Hematopoietic multipotent progenitor cell treated with erythropoietin and hydrocortisone succinate and interleukin-3 and kit ligand, for 6 days (in vitro differentiated cells): ENCODE measurements at regions not wholly inside any gene's neighbourhood (a gene's known extent, or its start where the extent isn't known, plus 50 kb on each side); places are given as distances from the start of the nearest gene placed in this dataset.
"Not testable (repeated sequence)": the region's sequence is repeated elsewhere in the genome, so short reads cannot be mapped to it uniquely, and the experiment has no call there.

Experiments
- DNase-seq: peaks from one replicate; pipeline ENCODE4 v3.0.0-alpha.2; 2015

DNA sequence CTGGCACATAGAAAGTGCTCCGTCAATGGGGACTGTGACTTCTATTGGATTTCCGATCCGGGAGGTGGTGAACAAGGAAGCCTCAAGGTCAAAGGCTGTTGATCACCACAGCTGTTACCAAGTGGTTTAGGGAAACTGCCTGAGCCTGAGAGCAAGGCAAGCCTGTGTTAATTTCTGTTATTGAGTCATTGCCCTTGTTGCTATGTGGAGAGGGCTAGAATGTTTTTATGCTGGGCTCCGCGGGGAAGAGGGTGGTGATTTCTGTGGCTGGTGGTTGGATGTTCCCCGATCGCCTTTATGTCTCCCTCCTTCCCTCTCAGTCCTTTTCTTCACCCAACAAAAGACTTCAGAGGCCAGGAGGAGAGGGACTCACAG is 108.5 kb upstream of the ALX4 start:
- DNase-seq: no peak

DNA sequence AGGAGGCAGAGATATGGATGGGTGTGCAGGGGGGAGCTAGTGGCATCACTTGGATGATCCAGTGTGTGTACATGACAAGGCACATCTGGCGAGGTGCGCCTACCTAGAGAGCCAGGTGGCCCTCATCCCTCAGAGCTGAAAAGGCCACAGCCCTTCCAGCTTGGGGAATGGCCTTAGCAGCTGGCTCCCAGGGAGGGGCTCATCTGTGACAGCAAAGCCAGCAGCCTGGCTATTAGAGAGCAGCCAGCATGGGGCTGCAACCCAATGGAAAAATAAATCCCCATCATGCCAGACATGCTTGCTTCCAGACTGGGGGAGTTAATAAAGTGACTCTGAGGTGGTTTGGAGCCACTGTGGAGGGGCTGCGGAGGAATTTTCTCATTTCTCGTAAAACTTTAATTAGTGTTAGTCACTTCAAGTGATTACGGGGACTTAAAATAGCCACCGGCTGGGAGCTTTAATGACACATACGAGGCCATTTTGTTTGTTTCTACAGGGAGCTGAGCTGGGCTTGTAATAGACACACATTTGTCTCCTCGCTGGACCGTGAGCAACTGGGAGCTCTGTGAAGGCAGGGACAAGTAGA is 111.2 kb upstream of the ALX4 start:
- DNase-seq: no peak

DNA sequence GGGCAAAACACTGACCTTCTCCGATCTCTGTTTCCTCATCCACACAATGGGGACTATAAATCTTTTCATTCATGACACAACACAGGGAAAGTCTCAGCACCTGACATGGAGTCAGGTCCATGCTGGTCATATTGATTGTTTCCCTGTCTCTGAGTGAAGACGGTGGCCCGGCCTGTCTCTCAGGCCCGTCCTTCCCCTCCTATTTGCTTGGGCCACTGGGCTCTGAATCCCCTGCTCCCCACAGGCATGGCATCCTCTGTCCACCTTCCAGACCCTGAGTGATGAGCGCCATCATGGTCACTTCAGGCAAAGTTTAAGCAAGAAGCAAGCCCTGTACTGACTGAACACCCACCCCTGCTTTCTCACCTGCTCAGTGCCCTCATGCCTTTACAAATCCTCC is 113.3 kb upstream of the ALX4 start:
- DNase-seq: no peak

DNA sequence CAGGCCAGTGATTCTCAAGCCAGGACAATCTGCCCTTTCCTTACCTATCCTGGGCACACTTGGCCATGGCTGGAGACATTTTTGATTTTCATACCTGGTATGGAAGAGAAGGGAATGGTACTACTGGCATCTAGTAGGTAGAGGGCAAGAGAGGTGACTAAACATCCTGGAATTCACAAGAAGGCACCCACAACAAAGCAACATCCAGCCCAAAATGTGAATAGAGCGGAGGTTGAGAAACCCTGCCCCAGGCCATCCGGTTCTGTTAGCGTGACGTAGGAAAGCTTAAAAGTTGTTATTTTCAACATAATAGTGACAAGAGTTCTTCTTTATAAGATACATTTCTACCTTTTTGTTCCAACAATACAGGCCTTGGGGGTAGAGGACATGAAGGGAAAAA is 114.9 kb upstream of the ALX4 start:
- DNase-seq: no peak

DNA sequence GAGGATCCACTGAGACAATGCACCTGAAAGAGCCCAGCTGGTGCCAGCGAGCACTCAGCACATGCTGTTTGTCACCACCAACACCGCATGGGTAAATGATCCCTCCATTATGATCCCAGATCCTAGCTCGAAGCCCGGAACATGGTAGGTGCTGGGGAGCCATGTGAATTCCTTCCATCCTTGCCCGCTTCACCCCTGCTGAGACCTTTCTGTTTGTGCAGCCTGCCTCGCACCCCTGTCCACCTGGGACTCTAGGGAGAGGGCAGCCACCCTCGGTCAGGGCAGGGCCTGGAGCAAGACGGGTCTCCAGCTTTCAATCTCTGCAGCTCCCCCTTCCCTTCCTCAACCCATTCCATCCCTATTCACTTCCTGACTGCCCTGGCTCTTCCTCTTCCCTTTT is 116.2 kb upstream of the ALX4 start:
- DNase-seq: no peak

DNA sequence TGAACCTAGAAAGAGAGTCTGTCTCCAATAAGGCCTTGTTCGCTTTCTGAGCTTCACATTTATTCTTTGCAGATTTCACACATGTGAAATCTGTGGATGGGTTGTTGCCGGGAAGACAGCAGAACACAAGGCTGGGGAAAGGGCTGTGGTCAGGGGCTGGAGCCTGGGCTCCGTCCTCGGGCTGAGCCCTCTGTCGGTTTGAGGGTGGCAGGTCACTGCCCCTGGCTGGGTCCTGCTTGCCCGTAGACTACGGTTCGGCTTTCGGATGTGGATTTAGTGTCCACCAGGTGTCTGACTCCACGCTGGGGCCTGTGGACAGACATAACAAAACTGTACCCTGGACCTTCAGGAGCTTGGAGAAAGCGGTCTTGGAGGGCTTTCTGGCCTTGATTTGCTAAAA is 117.0 kb upstream of the ALX4 start:
- DNase-seq: no peak

DNA sequence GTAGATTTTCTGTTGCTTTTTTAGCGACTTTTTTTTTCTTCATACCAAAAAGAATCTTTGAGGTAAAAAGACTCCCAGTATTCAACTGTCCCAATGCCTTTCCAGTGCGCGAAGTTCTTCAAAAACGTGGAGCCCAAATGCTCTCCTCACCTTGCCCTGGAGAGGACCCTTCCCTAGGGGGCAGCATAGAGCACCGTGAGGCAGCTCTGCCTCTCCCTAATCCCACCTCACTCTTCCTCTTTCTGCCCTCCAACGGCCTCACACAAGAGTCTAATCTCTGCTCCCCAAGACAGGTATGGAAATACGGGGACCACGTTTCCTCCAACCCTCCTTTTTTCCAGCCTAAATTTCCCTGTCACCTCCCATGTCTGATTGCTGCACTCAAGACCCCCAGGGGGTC is 117.5 kb upstream of the ALX4 start:
- peak; percentile 55 for DNase-seq

DNA sequence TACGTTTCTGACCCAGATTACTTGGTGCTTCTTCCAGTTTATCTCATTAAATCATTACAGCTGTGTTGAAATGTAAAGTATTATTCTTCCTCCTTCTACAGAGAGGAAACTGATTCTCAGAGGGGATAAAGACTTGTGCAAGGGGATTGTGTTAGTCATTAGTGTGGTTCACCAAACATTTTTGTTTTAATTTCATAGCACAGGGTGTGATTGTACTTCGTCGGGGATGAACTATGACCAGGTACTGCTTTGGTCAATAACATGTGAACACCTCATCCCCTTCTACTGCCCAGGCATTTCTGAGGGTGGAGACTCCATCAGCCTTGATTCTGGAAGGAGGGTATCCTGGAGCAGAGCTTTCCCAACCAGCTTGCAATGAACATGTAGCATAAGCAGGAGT is 120.2 kb upstream of the ALX4 start:
- no peak for DNase-seq

DNA sequence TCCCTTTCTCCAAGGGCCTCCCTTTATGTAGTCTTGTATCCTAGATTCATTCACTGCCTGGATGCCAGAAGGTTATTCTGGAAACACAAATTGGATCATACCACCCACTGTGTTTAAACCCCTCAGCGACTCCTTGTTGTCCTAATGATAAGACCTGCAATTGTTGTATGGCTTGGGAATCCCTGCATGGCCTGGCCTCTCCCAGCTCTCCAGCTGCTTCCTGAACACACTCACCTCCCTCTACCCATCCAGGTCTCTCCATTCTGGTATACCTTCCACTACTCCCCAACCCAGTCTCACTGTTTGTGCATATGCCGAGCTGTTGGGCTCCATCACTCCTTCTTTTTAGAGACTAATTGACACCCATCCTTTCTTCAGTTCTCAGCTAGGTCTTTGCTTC is 124.3 kb upstream of the ALX4 start:
- no peak for DNase-seq

DNA sequence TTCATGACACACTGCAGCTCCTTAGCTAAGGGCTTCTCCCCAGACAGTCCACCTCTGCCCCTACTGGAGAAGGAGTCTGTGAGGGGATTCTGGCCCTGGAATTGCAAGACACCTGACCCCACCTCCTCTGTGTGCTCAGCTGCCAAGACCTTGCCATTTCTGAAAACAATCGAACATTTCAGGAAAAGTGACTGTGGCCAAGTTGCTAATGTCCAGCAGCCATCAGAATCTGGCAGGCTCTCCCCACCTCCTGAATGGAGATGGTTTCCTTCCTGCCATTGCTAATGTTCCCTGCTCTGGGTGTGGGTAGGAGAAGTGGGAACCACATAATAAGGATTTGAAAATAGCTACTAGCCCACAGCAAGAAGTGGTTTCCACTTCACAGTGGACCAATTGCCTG is 127.2 kb upstream of the ALX4 start:
- DNase-seq: no peak

DNA sequence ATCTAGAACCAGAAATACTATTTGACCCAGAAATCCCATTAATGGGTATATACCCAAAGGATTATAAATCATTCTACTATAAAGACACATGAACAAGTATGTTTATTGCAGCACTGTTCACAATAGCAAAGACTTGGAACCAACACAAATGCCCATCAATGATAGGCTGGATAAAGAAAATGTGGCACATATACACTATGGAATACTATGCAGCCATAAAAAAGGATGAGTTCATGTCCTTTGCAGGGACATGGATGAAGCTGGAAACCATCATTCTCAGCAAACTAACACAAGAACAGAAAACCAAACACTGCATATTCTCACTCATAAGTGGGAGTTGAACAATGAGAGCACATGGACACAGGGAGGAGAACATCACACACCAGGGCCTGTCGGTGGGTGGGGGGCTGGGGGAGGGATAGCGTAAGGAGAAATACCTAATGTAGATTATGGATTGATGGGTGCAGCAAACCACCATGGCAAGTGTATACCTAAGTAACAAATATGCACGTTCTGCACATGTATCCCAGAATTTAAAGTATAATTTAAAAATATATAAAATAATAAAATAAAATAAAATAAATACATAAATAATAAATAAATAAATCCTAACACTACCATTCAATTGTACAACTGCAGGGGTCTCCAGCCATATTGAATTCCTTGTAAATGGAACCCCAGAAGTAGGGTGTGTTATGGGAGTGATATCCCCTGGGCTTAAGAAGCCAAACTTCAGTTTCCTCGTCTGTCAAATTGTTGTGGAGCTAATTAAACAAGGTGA is 122.4 kb upstream of the CD82 start:
- DNase-seq: not testable (repeated sequence)

DNA sequence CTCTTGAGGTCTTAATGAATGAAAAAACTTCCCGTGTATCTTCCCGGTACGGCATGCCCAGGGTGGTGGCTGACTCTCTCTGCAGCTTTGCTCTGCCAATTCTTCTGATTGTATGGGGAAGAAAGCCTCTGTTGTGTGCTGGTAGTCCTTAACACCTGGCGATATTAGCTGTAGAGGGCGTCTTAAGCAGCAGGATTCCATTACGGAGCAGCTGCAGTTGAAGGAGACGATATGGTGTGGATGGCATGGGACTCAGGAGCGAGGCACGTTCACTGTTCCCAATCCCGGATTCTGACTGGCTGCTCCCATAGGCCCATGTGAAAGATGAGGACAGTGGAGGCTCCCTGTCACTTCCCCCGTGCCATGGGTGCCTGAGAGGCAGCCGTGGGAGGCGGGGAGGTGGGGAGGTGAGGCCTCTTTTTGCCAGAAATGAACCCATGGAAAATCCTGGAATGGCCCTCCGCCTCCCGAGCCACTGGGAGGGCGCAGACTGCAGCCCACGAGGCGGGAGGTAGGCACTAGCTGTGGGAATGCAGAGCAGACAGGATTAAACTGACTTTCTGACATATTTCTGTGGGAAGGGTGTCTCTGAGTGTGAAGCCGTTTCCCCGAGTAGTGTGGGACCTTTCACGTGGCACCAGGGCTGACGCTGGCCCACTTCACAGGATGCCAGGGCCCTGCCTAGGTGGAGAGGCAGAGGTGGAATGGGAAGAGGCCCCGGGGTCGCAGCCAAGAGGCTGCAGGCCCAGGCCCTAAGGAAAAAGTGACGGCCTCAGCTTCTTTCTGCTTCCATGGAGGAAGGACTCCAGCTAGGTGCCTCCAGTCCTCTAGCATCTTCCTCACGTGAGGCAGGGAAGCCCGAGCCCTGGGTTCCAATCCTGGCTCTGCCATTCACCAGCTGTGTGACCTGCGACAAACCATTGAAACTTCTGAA is 121.4 kb upstream of the CD82 start:
- DNase-seq: no peak

DNA sequence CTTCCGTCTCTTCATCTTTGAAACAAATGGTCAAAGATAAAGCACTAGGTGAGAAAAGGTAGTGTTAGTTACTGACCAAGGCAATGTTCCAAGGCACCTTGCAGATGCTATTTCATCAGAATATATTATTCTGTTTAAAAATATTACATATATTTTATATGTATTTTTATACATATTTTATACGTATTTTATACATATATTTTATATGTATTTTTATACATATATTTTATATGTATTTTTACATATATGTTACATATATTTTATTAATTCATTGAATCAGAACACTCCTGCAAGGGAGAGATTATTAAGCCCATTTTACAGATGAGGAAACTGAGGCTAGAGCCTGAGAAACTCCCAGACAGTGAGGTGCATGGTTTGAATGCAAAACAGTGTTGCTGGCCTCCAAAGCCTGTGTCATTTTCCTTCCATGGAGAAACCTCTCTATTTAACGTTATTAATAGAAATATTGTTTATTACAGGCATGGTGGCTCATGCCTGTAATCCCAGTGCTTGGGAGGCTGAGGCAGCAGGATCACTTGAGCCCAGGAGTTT is 120.6 kb upstream of the CD82 start:
- no peak for DNase-seq

DNA sequence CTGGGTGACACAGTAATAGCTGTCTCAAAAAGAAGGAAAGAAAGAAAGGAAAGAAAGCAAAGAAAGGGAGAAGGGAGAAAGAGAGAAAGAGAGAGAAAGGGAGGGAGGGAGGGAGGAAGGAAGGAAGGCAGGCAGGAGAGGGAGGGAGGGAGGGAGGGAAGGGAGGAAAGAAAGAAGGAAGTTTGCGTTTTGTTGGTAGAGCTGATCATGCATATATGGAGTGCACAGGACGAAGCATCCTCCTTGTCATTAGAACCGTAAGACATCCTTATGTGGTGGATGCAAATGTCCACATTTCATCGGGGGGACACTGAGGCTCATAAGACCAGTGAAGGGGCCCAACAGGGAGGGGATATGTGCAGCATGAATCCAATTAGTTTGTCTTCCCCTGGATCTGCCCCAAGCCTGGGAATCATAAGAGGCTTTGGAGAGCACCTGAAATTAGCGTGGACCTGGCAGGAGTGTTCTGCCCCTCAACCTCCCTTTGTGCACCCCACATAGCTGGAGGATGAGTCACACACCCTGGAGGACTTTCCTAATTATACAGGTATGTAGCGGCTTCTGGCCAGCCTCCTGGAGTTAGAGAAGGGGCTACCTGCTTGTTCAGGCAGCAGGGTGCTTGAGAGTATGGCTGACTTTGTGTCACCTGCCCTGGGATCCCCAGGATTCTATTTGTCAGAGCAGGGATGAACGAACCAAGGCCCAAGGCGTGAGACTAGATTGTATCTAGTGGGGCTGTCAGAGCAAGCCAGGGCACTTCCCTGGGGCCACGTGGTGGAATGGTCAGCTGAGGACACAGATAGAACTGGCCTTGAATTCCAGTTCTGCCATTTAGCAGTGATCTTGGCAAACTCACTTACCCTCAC is 119.7 kb upstream of the CD82 start:
- no peak for DNase-seq

DNA sequence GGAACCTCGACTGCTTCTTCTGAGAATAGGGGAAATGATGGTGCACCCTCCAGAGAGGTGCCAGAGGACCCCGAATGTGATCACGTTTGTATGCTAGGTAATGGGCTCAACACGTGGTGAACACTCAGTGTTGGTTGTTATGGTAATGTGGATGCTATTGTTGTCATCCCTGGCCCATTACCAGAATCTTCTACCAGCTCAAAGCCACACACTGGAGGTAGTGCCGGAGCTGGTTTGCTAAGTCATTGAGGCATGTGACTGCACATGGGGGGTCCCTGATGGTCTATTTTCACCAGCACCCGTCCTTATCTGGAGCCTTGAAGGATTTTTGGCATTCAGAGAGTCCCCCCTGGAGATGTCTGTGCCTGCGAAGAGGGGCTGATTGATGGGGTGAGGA is 119.1 kb upstream of the CD82 start:
- DNase-seq: no peak

DNA sequence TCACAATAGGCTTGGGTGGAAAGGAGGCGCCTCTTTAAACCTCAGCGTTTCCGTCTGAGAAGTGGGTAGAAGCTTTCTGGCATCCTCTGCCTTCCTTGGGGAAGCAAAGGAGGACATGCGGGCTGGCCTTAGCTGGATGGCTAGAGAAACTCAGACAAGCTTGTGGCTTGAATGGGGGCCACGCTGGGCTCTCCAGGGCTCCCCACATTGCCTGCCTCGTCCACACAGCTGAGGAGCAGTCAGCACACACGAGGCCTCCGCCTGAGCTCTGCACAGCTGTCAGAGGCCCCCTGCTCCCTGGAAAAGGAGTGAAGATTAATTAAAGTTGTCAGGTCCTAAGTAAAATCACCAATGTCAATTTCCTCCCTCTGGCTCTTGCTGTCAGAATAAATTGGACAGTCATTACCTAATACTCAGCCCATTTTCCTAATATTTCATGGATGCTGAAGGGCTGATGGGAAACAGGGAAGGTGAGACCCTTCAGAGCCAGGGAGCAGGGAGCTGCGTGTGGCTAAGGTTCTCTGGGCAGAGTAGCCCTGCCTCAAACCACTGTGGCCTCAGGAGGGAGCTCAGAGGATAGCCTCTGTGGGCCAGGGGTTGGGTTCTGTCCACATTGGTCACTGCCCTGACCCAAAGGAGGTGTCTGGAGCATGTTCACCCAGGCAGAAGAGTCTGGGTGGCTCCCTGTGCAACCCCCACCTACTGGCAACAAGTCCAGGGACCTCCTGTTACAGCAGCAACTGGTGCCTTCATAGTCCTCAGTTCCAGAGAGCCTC is 118.3 kb upstream of the CD82 start:
- no peak for DNase-seq

DNA sequence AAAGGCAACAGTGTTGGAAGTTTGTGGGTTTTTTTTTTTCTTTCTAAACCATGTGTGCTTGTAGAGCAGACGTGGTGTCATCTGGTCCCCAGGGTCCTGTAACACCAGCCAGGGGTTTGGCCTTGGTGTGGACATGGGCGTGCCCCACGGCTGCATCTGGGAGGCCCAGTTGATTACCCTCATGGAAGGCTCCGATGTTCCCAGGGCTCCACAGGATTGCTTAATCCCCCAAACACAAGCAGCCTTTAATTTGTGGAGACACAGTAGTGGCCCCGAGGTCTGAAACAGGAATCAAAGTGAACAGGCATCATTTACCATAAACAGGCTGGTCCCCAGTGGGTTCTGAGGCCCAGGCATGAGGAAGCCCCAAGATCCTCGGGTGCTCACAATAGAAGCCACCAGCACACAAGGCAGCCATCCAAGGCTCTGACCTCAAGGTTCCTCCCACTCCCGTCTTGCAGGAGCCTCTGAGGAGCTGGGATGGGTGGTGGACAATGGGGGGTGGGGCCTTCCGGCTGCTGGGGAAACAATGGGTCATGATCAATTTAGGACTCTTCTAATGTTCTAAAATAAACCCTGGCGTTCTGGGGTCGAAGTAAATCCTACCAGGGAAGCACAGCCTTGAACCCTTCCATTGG is 115.0 kb upstream of the CD82 start:
- no peak for DNase-seq

DNA sequence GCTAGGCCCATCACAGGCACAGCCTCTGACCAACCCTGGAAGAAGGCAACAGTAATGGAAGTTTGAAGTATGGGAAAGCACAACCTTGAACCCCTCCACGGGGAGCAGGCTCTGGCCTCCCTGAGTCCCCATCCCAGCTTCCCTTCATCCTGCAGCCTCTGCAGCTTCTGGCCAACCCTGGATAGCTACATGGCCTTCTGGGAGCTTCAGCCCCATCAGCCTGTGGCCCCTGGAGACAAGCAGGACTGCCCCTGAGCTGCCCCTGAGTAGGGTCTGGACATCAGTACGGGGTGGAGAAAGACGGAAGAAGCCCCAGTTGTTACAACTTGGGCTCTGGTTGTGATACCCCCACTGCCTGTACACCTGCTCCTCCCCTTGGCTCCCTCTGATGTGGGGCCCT is 113.8 kb upstream of the CD82 start:
- no peak for DNase-seq

DNA sequence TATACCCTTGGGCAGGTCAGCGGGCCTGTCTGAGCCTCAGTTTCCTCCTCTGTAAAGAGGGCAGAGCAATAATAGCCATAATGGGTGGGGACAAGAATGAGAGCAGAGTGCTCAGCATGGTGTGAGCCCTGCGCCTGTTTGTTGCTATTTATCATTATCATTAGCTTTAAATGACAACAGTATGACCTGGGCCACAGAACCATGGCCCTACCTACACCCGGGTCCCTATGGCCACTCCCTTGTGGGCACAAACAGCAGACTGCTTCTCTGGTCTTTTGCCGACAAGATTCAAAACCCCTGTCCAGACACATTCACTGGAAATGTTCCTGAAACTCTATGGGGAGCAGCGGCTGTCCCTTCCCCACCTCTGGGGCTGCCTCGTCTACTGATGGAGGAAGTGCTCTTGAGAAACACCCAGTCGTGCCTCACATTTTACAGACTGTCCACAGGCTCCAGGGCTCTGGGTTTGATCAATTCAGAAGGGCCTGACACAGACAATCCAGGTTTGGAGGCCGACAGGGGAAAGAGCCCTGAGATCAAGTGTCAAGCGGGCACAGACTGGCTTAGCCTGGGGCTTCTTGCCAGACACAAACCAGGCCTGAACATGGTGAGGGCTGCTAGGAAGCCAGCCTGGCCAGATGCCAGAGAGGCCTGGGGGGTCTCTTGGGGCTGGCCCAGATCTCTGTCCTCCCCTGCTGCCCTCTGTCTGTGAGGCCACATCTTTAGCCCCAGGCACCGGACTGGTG is 112.5 kb upstream of the CD82 start:
- no peak for DNase-seq

DNA sequence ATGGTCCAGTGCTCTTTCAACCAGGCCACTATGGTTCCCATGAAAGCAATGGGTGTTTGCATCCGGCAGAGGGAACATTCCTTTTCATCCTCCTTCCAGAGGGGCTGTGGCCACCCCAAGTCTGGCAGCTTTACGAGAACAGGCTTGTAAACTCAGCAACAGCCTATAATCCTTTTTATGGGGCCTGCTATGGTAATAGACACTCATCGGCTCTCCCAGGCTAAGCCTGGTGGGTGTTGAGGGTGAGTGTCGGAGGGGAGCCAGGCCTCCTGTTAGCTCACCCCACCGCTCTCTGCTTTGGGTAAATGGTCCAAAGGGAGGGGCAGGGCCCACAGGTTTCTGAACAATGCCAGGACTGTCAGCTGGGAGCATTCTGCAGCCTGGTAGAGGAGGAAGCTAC is 111.6 kb upstream of the CD82 start:
- no peak for DNase-seq

DNA sequence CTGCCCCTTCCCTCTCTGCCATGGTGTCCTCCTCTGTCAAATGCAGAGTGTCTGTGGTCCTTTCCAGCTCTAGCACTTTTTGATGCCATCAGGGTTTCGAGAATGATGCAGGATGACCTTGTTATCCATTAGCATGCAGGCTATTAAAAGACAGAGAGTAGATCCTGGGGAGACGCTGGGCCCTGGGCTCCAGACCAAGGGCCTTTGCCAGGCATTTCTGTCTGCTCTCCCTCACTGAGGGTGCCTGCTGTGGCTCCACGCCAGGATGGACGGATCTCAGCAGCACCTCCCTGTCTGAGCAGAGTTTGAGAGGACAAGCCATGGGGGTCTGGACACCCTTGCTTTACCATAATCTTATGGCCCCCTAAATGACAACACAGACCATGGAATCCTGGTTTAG is 110.8 kb upstream of the CD82 start:
- DNase-seq: no peak
